ENCODE measurements at regions not wholly inside any gene's neighbourhood (a gene's known extent, or its start where the extent isn't known, plus 50 kb on each side); places are given as distances from the start of the nearest gene placed in this dataset.
"Not testable (repeated sequence)": the region's sequence is repeated elsewhere in the genome, so short reads cannot be mapped to it uniquely, and the experiment has no call there.

DNA sequence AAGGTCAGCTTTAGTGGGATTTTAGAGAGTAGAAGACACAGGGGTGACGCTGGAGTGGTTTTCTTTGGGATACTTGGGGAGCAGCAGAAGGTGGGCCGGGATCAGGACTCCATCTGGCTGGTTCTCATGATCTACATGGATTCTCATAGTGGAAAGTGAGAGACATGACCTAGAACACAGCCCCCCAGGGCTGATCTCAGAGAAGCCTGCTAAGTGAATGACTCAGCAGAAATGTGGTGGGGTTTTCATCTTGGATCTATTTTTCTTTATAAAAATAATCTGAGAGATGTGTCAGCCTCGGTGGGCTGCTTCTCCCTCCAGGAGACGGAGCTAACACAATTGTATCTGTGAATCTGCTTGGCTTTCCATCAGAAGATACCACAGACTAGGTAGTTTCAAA is 484.4 kb downstream of the TMEM121 start:
- TF ChIP-seq, protein P1, sequence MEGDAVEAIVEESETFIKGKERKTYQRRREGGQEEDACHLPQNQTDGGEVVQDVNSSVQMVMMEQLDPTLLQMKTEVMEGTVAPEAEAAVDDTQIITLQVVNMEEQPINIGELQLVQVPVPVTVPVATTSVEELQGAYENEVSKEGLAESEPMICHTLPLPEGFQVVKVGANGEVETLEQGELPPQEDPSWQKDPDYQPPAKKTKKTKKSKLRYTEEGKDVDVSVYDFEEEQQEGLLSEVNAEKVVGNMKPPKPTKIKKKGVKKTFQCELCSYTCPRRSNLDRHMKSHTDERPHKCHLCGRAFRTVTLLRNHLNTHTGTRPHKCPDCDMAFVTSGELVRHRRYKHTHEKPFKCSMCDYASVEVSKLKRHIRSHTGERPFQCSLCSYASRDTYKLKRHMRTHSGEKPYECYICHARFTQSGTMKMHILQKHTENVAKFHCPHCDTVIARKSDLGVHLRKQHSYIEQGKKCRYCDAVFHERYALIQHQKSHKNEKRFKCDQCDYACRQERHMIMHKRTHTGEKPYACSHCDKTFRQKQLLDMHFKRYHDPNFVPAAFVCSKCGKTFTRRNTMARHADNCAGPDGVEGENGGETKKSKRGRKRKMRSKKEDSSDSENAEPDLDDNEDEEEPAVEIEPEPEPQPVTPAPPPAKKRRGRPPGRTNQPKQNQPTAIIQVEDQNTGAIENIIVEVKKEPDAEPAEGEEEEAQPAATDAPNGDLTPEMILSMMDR (IDR thresholded peaks at IDR 0.05; ENCODE audit: insufficient read depth, low read length): no peak
- H3K4me3 ChIP-seq (ENCODE audit: low read depth, low read length): no peak overlapping the region
- DNase-seq (ENCODE audit: low read depth): no peak

DNA sequence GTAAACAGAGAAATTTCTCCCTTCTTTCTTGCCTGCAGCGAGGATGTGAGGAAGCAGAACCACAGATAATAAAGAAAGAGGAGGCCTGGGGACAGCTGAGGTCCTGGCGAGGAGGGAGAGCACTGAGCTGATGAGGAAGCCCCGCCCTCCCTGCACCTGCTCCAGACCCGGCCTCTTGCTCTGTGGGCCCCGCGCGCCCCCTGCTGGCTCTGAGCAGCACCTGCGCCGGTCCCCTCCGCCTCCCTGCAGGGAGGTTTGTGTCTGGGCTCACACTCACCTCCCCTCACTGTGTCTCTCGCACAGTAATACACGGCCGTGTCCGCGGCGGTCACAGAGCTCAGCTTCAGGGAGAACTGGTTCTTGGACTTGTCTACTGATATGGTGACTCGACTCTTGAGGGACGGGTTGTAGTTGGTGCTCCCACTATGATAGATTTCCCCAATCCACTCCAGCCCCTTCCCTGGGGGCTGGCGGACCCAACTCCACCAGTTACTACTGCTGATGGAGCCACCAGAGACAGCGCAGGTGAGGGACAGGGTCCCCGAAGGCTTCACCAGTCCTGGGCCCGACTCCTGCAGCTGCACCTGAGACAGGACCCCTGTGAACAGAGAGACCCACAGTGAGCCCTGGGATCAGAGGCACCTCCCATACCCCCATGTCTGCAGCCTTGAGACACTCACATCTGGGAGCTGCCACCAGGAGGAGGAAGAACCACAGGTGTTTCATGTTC is 485.4 kb downstream of the TMEM121 start:
- not testable (repeated sequence) for DNase-seq (ENCODE audit: low read depth); H3K4me3 ChIP-seq (ENCODE audit: low read depth, low read length)

DNA sequence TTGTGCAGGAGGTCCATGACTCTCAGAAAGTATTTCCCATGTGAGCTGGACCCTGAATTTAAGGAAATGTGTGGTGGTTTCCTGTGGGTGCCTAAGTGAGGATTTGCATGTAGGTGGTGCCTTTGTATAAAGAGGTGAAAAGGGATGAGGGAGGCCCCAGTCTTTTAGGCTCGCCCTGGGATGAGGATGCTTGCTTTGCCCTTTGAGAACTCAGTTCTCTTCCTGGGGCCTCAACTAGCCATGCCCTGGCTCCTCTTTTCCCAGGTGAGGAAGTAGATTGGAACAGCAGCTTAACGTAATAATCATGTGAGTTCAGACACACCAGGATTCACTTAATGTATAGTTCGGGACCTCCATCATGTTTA is 486.0 kb downstream of the TMEM121 start:
- DNase-seq (ENCODE audit: low read depth); H3K4me3 ChIP-seq (ENCODE audit: low read depth, low read length): not testable (repeated sequence)

DNA sequence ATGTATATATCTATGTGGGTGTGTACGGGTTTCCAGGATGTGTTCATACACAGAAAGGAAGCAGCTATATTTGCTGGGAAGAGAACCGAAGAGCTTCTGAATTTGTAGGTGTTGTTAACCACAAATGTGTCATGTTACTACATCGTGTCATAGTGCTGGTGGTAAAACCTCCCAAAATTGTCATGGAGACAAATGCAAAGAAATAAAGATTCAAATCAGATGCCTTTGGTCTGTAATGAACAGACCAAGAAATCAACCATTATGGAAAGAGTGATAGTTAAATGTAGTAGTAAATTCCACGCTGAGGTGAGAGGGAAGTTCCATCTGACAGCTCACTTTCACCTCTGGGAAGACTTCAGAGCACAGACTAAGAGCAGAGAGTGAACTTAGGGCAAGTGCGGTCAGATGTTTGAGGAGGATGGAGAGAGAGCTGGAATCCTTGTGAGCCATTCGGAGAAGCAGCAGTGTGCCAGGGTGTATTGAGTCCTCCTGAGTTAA is 487.5 kb downstream of the TMEM121 start:
- H3K4me3 ChIP-seq (ENCODE audit: low read depth, low read length): no peak overlapping the region
- TF ChIP-seq, protein P1 (IDR thresholded peaks at IDR 0.05; ENCODE audit: insufficient read depth, low read length): no peak
- no peak for DNase-seq (ENCODE audit: low read depth)

DNA sequence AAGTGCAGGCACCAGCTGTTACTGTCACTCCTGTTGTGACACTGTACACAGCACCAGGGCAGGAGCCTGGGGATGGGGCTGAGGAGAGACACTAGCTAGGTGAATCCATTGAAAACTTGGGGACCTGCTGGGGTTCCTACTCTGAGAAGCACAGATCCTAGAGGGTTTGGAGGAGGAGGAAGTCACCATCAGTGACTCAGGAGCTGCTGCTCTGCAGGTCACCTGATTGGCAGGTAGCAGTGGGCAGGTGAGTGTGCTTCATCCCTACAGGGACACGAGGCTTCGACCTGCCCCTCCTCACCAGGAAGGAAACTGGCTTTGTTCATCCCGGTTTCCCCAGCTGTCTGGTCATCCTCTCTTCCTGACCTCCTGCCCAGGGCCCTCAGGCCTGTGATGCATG is 491.6 kb downstream of the TMEM121 start:
- H3K4me3 ChIP-seq (ENCODE audit: low read depth, low read length); DNase-seq (ENCODE audit: low read depth): not testable (repeated sequence)

DNA sequence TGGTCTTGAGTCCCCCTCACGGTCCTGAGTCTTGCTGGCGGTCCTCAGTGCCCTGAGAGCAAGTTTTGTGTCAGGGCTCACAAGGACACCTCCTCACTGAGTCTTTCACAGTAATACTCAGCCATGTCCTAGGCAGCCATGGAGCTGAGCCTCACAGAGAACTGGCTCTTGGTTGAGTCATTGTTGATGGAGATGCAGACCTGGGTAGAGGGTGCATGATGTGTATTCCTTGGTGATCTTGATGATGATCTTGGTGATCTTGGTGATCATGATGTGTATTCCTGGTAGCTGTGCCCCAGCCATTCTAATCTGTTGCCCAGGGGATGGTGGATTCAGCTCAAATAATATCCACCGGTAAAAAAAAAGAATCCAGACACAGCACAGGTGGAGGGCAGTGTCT is 495.4 kb downstream of the TMEM121 start:
- no peak overlapping the region for H3K4me3 ChIP-seq (ENCODE audit: low read depth, low read length)
- DNase-seq (ENCODE audit: low read depth): no peak
- TF ChIP-seq, protein P1 (IDR thresholded peaks at IDR 0.05; ENCODE audit: insufficient read depth, low read length): no peak

DNA sequence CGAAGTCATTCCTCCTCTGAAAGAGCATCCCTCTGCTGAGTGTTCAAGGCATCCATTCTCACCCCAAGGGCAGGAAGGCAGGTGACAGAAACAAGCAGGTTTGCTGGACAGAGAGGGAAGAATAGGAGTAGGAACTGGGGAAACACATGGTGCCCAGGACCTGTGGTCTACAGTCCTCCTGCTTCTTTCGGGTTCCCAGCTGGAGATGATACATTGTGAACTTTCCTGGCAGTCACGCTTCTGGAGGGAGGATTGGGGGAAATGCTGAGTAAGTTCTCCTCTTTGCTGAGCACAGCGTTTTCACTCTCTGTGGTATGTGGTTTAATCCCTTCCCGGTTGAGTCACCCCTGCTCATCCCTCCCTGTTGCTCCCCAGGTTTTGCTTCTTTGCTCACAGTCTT is 496.3 kb downstream of the TMEM121 start:
- not testable (repeated sequence) for H3K4me3 ChIP-seq (ENCODE audit: low read depth, low read length); DNase-seq (ENCODE audit: low read depth)

DNA sequence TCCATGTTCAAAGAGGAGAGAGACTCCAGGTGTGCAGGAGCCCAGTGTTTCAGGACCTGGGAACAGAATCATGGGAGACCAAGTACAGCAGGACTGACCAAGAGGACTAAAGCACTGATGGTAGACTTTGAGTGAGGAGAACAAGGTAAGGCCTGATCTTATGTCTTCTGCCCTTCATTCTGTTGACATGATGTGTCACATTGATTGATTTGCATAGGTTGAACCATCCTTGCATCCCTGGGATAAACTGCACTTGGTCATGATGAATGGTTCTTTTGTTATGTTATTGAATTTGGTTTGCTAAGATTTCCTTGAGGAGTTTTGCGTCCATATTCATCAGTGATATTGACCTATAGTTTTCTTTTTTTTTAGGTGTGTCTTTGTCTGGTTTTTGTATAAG is 497.0 kb downstream of the TMEM121 start:
- no peak for DNase-seq (ENCODE audit: low read depth)
- TF ChIP-seq, protein P1 (IDR thresholded peaks at IDR 0.05; ENCODE audit: insufficient read depth, low read length): no peak
- H3K4me3 ChIP-seq (ENCODE audit: low read depth, low read length): no peak overlapping the region

DNA sequence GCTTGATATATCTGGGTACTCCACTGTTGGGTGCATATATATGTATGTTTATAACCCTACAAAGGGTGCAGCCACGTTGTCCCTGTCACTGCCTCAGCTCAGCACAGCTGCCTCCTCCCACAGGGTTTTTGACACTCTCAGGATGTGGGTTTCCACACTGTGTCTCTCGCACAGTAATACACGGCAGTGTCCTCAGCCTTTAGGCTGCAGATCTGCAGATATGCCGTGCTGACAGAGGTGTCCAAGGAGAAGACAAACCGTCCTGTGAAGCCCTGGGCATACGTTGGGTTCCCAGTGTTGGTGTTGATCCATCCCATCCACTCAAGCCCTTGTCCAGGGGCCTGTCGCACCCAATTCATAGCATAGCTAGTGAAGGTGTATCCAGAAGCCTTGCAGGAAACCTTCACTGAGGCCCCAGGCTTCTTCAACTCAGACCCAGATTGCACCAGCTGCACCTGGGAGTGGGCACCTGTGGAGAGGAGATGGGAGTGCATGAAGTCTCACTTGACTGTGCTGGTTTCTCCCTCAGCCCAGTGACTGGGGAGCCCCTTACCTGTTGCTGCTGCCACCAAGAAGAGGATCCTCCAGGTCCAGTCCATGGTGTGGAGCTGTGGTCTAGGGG is 498.7 kb downstream of the TMEM121 start:
- H3K4me3 ChIP-seq (ENCODE audit: low read depth, low read length): no peak overlapping the region
- DNase-seq (ENCODE audit: low read depth): no peak
- TF ChIP-seq, protein P1 (IDR thresholded peaks at IDR 0.05; ENCODE audit: insufficient read depth, low read length): no peak
